Caco-2 (cell line): ENCODE measurements at regions not wholly inside any gene's neighbourhood (a gene's known extent, or its start where the extent isn't known, plus 50 kb on each side); places are given as distances from the start of the nearest gene placed in this dataset.

Source experiments
- BruUV-seq: library from RNA; stranded (reverse); fragments of 400-500 nt; replicated peaks from 2 replicates; lab custom pipeline; 2021; lab: Mats Ljungman, UMichigan
- CTCF ChIA-PET: fragments of 300-600 bp; sonication (Branson Sonifier 250); formaldehyde crosslinking; loops from one replicate; lab custom pipeline; 2022; ENCODE audit warnings: antibody characterized with exemption; lab: Charles Lee
- POLR2A ChIA-PET: fragments of 300-600 bp; sonication (Branson Sonifier 250); formaldehyde crosslinking; loops from one replicate; lab custom pipeline; 2022; ENCODE audit warnings: antibody characterized with exemption; lab: Charles Lee
- DNase-seq, 2 experiments: peaks; one replicate each; pipeline versions ENCODE4 v3.0.0 to v3.0.0-alpha.2; 2020 to 2022
- H3K27me3 ChIP-seq: replicated peaks from 2 replicates; pipeline ENCODE4 v1.6.0; 2011; ENCODE audit warnings: low read length; ENCODE audit not compliant: control insufficient read depth, insufficient read depth
- H3K36me3 ChIP-seq: 2 replicates; pipeline ENCODE4 v1.5.1; 2011; ENCODE audit warnings: low read length; ENCODE audit not compliant: control insufficient read depth, insufficient read depth
- H3K4me1 ChIP-seq: fragments of 250-450 bp; sonication (Bioruptor Pico); 2 replicates; pipeline ENCODE4 v1.5.1; 2020; ENCODE audit warnings: mild to moderate bottlenecking
- H3K4me3 ChIP-seq: 2 replicates; pipeline ENCODE4 v1.5.1; 2011; ENCODE audit warnings: low read depth, mild to moderate bottlenecking, control low read depth, low read length
- H3K9me3 ChIP-seq: fragments of 250-450 bp; sonication (Bioruptor Pico); 2 replicates; pipeline ENCODE4 v1.5.1; 2020; ENCODE audit warnings: mild to moderate bottlenecking, moderate library complexity
- H3K27ac Mint-ChIP-seq: one replicate; pipeline ENCODE4 v1.8.0; 2022; ENCODE audit warnings: mixed read lengths; ENCODE audit not compliant: unreplicated experiment
- H3K27me3 Mint-ChIP-seq: one replicate; pipeline ENCODE4 v1.8.0; 2022; ENCODE audit warnings: mixed read lengths; ENCODE audit not compliant: insufficient read depth, unreplicated experiment
- H3K36me3 Mint-ChIP-seq: one replicate; pipeline ENCODE4 v1.8.0; 2022; ENCODE audit warnings: mild to moderate bottlenecking, mixed read lengths; ENCODE audit not compliant: insufficient read depth, unreplicated experiment
- H3K4me1 Mint-ChIP-seq: one replicate; pipeline ENCODE4 v1.8.0; 2022; ENCODE audit warnings: low read depth, mixed read lengths; ENCODE audit not compliant: unreplicated experiment
- H3K4me3 Mint-ChIP-seq: one replicate; pipeline ENCODE4 v1.8.0; 2022; ENCODE audit warnings: mild to moderate bottlenecking, moderate library complexity, mixed read lengths; ENCODE audit not compliant: unreplicated experiment
- H3K9me3 Mint-ChIP-seq: one replicate; pipeline ENCODE4 v1.8.0; 2022; ENCODE audit warnings: mixed read lengths; ENCODE audit not compliant: unreplicated experiment
- intact Hi-C: fragments of 100-400 bp; cut with micrococcal nuclease; formaldehyde crosslinking; loops from one replicate; pipeline ENCODE4 v1.10.0; 2022; ENCODE audit not compliant: unreplicated experiment
- TF ChIP-seq, protein P1 (sequence below), 2 experiments: fragments of 200-600 bp in 1 of 2; IDR thresholded peaks; 1 replicate in 1 of 2; 2 replicates in 1 of 2; pipeline versions ENCODE4 v1.5.1 to v1.8.0; 2011 to 2022; ENCODE audit warnings: antibody characterized with exemption in 1 of 2, control low read depth in 1 of 2, inconsistent platforms in 1 of 2, low read depth in 1 of 2, low read length in 1 of 2, mild to moderate bottlenecking in 1 of 2, moderate library complexity in 1 of 2; ENCODE audit not compliant: insufficient read depth in 1 of 2, severe bottlenecking in 1 of 2, unreplicated experiment in 1 of 2

DNA sequence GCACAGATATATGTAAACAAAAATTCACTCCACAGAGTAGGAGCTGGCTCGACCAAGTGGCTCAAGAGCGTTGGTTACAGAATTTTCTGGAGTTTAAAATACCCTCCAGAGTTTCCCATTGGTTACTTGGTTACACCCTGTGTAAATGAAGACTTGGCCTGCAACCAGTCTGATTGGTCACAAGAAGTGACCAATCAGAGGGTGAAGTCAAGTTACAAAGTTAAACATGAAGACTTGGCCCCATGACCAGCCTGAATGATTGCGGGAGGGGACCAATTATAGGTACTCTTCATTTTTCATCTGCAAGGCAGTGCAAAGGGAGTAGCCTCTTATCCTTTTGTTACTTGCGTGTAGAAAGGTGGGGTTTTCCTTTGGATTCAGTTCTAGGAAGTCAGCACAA lies 121.3 kb upstream of the SALL1 start:
- no peaks in the 10 kb centered on the region for H3K4me1 Mint-ChIP-seq
- POLR2A ChIA-PET: no interaction called here

DNA sequence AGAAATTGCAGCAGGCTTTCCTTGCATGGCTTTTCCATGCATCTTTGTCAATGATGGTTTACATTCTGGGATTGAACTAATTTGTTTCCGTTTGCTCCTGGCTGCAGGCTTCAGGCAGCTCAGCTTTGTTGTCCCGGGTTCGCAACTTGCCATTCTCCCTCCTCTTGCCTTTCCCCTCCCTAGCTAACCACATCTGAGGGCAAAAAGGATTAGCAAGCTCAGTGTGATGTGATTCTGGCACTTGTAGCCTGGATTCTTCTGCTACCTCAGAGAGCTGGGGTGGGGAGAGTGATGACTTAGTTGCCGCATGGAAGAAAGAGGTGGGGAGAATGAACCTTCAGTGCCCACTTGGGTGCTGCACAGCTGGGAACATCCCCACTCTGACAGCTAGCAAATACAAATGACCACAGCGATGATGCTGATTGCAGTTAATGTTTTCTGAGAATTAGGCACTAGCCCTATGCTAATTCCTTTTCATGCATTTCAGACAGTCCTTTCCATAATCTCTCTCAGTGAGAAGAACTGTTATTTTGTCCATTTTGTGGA lies 120.2 kb upstream of the SALL1 start:
- no peak for DNase-seq
- Mint-ChIP-seq H3K4me1 (no peaks in the 10 kb centered on the region), H3K27ac (no peak overlapping the region), H3K9me3 (peaks cover 15% of the 10 kb centered on the region), H3K4me3 (no peak overlapping the region), H3K27me3 (peaks cover 2% of the 10 kb centered on the region), H3K36me3 (no peaks in the 10 kb centered on the region)
- no TSS peak for BruUV-seq
- no peaks in the 10 kb centered on the region for H3K36me3 ChIP-seq
- no peaks in the 10 kb centered on the region for H3K4me1 ChIP-seq
- no peak overlapping the region for H3K4me3 ChIP-seq
- ChIA-PET CTCF (no interaction called here), POLR2A (no interaction called here)
- 0 out of 2 replicates have a peak, but pooled peaks cover 4% of the 10 kb centered on the region for H3K9me3 ChIP-seq
- no peaks in the 10 kb centered on the region for H3K27me3 ChIP-seq
- intact Hi-C loops: no loop called here
- TF ChIP-seq, protein P1, sequence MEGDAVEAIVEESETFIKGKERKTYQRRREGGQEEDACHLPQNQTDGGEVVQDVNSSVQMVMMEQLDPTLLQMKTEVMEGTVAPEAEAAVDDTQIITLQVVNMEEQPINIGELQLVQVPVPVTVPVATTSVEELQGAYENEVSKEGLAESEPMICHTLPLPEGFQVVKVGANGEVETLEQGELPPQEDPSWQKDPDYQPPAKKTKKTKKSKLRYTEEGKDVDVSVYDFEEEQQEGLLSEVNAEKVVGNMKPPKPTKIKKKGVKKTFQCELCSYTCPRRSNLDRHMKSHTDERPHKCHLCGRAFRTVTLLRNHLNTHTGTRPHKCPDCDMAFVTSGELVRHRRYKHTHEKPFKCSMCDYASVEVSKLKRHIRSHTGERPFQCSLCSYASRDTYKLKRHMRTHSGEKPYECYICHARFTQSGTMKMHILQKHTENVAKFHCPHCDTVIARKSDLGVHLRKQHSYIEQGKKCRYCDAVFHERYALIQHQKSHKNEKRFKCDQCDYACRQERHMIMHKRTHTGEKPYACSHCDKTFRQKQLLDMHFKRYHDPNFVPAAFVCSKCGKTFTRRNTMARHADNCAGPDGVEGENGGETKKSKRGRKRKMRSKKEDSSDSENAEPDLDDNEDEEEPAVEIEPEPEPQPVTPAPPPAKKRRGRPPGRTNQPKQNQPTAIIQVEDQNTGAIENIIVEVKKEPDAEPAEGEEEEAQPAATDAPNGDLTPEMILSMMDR (IDR thresholded peaks at IDR 0.05; ENCODE audit: insufficient read depth in 1 of 2, low read depth in 1 of 2, low read length in 1 of 2, severe bottlenecking in 1 of 2, unreplicated experiment in 1 of 2): no peak

More for the DNA sequence above, 121.3 kb upstream of the SALL1 start:
- H3K4me3 ChIP-seq: no peak overlapping the region
- H3K4me3 Mint-ChIP-seq: no peak overlapping the region
- H3K4me1 ChIP-seq: no peaks in the 10 kb centered on the region
- intact Hi-C loops: no loop called here
- TF ChIP-seq, protein P1 (IDR thresholded peaks at IDR 0.05; ENCODE audit: insufficient read depth in 1 of 2, low read depth in 1 of 2, low read length in 1 of 2, severe bottlenecking in 1 of 2, unreplicated experiment in 1 of 2): no peak
- 0 out of 2 replicates have a peak, but pooled peaks cover 4% of the 10 kb centered on the region for H3K9me3 ChIP-seq
- BruUV-seq: no TSS peak
- H3K36me3 Mint-ChIP-seq: no peaks in the 10 kb centered on the region
- H3K36me3 ChIP-seq: no peaks in the 10 kb centered on the region
- CTCF ChIA-PET: no interaction called here
- H3K27me3 Mint-ChIP-seq: peaks cover 2% of the 10 kb centered on the region
- peaks cover 9% of the 10 kb centered on the region for H3K9me3 Mint-ChIP-seq
- H3K27me3 ChIP-seq: no peaks in the 10 kb centered on the region
- DNase-seq: no peak
- no peak overlapping the region for H3K27ac Mint-ChIP-seq

DNA sequence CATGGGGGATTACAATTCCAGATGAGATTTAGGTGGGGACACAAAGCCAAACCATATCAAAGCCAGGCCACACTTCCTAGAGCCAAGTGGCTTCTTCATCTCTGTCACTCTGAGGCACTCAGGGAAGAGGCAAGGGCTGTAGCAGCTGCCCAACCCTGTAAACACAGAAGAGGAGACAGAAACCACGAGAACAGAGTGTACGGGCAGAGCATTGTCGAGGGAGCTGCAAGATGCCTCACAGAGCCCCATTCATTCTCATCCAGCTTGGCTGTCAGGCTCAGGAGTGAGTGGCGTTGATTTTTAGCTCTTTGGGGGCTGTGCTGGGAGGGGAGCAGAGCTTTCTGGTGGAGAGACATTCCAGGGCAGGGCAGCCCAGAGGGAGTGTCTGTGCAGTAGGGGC lies 117.2 kb upstream of the SALL1 start:
- DNase-seq: no peak
- Mint-ChIP-seq H3K4me1 (no peaks in the 10 kb centered on the region), H3K4me3 (no peak overlapping the region), H3K27ac (no peak overlapping the region), H3K27me3 (peaks cover 2% of the 10 kb centered on the region), H3K9me3 (peaks cover 41% of the 10 kb centered on the region), H3K36me3 (no peaks in the 10 kb centered on the region)
- TF ChIP-seq, protein P1 (IDR thresholded peaks at IDR 0.05; ENCODE audit: insufficient read depth in 1 of 2, low read depth in 1 of 2, low read length in 1 of 2, severe bottlenecking in 1 of 2, unreplicated experiment in 1 of 2): no peak
- Histone ChIP-seq H3K36me3 (no peaks in the 10 kb centered on the region), H3K4me3 (no peak overlapping the region), H3K27me3 (no peaks in the 10 kb centered on the region), H3K4me1 (no peaks in the 10 kb centered on the region), H3K9me3 (0 out of 2 replicates have a peak, but pooled peaks cover 4% of the 10 kb centered on the region)
- ChIA-PET POLR2A (no interaction called here), CTCF (no interaction called here)
- no TSS peak for BruUV-seq
- intact Hi-C loops: no loop called here
